ENCODE measurements at regions not wholly inside any gene's neighbourhood (a gene's known extent, or its start where the extent isn't known, plus 50 kb on each side); places are given as distances from the start of the nearest gene placed in this dataset.

DNA sequence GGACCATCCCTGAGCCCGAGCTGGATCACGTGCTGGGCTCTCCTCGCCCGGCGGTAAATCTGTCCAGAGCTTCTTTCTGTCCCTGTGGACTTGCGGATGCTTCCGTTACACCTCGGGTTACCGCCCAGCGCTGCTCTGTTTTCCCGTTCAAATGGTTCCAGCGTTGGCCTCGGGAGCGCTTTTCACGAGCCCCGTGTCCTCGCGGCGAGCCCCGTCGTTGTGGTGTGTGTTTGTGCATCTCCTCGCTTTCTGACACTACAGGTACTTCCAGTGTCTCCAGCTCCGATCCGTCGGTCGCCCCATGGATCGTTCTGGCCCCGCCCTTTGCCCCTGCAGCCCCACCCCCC lies 77.4 kb downstream of the RTP5 start:
- H3K9me3 ChIP-seq = no peaks in the 10 kb centered on the region
- no peaks in the 10 kb centered on the region for H3K36me3 ChIP-seq
- H3K27me3 ChIP-seq = no peaks in the 10 kb centered on the region
- TF ChIP-seq POLR2A (IDR thresholded peaks at IDR 0.05) (no peak), CTCF (IDR thresholded peaks at IDR 0.05) (no peak), POLR2AphosphoS5 (IDR thresholded peaks at IDR 0.05) (no peak)
- intact Hi-C loops (cut with DNase I; ENCODE audit: low total_unique reads) = no loop called here
- no peak overlapping the region for H3K27ac ChIP-seq
- DNase-seq (ENCODE audit: low spot score in 2 of 2) = peak in 1 of 2 donors; percentile 49
- peak overlapping the region in 1 of 3 donors; percentile 6 for H3K4me3 ChIP-seq
- no peaks in the 10 kb centered on the region for H3K4me1 ChIP-seq

DNA sequence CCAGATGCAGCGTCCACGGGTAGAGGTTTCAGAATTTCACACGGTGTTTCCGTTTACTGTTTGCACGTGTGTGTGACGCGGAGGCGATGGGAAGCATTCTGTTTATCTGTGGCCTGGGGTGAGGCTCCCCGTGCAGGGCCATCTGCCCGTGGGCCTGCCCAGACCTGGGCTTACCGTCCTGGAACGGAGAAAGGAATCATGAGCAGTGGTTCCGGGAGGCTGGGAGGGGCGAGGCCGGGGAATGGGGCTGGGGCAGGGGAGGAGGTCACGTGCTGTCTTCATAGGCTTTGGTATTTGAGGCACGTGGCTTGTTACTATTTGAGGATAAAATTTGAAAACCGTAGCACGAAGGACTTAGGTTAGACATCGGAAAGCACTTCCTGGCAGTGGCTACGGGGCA lies 77.9 kb downstream of the RTP5 start:
- TF ChIP-seq POLR2AphosphoS5 (IDR thresholded peaks at IDR 0.05) = no peak
- no peak for TF ChIP-seq POLR2A (IDR thresholded peaks at IDR 0.05)
- TF ChIP-seq CTCF (IDR thresholded peaks at IDR 0.05) = no peak
- intact Hi-C loops (cut with DNase I; ENCODE audit: low total_unique reads) = no loop called here
- H3K27ac ChIP-seq = no peak overlapping the region
- no peaks in the 10 kb centered on the region for H3K36me3 ChIP-seq
- DNase-seq (ENCODE audit: low spot score in 2 of 2) = peak in 1 of 2 donors; percentile 45
- no peaks in the 10 kb centered on the region for H3K9me3 ChIP-seq
- no peaks in the 10 kb centered on the region for H3K27me3 ChIP-seq
- no peaks in the 10 kb centered on the region for H3K4me1 ChIP-seq
- peak overlapping the region in 1 of 3 donors; percentile 6 for H3K4me3 ChIP-seq

DNA sequence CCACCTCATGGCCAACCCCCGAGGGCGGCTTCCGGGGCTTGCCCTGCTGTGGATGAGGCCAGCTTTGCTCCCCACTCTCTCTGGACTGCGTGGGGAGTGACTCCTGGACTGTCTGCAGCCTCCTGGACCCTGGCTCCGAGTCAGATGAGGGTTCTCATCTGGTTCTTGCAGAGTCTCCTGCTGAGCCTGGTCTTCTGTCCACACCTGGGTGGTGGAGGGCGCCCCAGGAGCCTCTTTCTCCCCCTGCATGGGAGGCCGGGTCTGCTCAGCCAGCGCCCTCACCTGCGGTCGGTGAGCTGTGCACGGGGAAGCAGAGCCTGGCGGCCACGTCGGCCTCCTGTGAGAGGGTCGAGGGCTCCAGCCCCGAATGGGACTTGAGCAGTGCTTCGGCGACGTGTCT lies 78.3 kb downstream of the RTP5 start:
- no peaks in the 10 kb centered on the region for H3K9me3 ChIP-seq
- intact Hi-C loops (cut with DNase I; ENCODE audit: low total_unique reads) = no loop called here
- no peak overlapping the region for H3K4me3 ChIP-seq
- DNase-seq (ENCODE audit: low spot score in 2 of 2) = peak in 1 of 2 donors; percentile 25
- H3K36me3 ChIP-seq = no peaks in the 10 kb centered on the region
- no peaks in the 10 kb centered on the region for H3K4me1 ChIP-seq
- H3K27ac ChIP-seq = no peak overlapping the region
- H3K27me3 ChIP-seq = no peaks in the 10 kb centered on the region
- TF ChIP-seq CTCF (IDR thresholded peaks at IDR 0.05) (no peak), POLR2AphosphoS5 (IDR thresholded peaks at IDR 0.05) (no peak), POLR2A (IDR thresholded peaks at IDR 0.05) (no peak)

- Histone ChIP-seq H3K36me3 (no peaks in the 10 kb centered on the region), H3K9me3 (no peaks in the 10 kb centered on the region), H3K27me3 (no peaks in the 10 kb centered on the region), H3K27ac (no peak overlapping the region), H3K4me3 (no peak overlapping the region), H3K4me1 (no peaks in the 10 kb centered on the region)
- no peak for TF ChIP-seq POLR2AphosphoS5 (IDR thresholded peaks at IDR 0.05)
- no peak for TF ChIP-seq CTCF (IDR thresholded peaks at IDR 0.05)
- no peak for TF ChIP-seq POLR2A (IDR thresholded peaks at IDR 0.05)
- intact Hi-C loops (cut with DNase I; ENCODE audit: low total_unique reads) = no loop called here
- DNase-seq (ENCODE audit: low spot score in 2 of 2) = no peak
These were observed 78.9 kb downstream of the RTP5 start for GRCh38 chr2:241948299-241948897.

- Histone ChIP-seq H3K36me3 (no peaks in the 10 kb centered on the region), H3K4me3 (no peak overlapping the region), H3K27me3 (no peaks in the 10 kb centered on the region), H3K27ac (no peak overlapping the region), H3K9me3 (no peaks in the 10 kb centered on the region), H3K4me1 (no peaks in the 10 kb centered on the region)
- DNase-seq (ENCODE audit: low spot score in 2 of 2) = peak in 1 of 2 donors; percentile 52
- TF ChIP-seq CTCF (IDR thresholded peaks at IDR 0.05) = no peak
- intact Hi-C loops (cut with DNase I; ENCODE audit: low total_unique reads) = no loop called here
These were observed 79.6 kb downstream of the RTP5 start for GRCh38 chr2:241948901-241949735.
